Ovary (tissue), 7 donors: ENCODE measurements at regions not wholly inside any gene's neighbourhood (a gene's known extent, or its start where the extent isn't known, plus 50 kb on each side); places are given as distances from the start of the nearest gene placed in this dataset.
A peak's percentile ranks its signal among the peaks of the same experiment; 100 is the strongest.

Source experiments
- DNase-seq, 5 donors: peaks; one replicate each; pipeline ENCODE4 v3.0.0-alpha.2; 2019 to 2020
- H3K27ac ChIP-seq, 2 donors: fragments of 200-600 bp; one replicate each; pipeline versions ENCODE4 v1.5.1 to v1.8.0; 2019 to 2022
- H3K27me3 ChIP-seq: fragments of 200-600 bp; one replicate; pipeline ENCODE4 v1.8.0; 2022
- H3K36me3 ChIP-seq: fragments of 200-600 bp; sonication (generic); one replicate; pipeline ENCODE4 v1.5.1; 2019
- H3K4me1 ChIP-seq: one replicate; pipeline ENCODE4 v1.8.1; 2013; ENCODE audit warnings: mild to moderate bottlenecking, moderate library complexity; ENCODE audit not compliant: insufficient read depth
- H3K4me3 ChIP-seq: fragments of 200-600 bp; sonication (generic); one replicate; pipeline ENCODE4 v1.5.1; 2017
- H3K9me3 ChIP-seq, 2 donors: fragments of 200-600 bp in 1 of 2; sonication (generic) in 1 of 2; one replicate each; pipeline versions ENCODE4 v1.5.1 to v1.8.1; 2013 to 2019; ENCODE audit warnings: mild to moderate bottlenecking in 1 of 2, moderate library complexity in 1 of 2
- CTCF ChIP-seq, 3 donors: fragments of 450-650 bp in 2 of 3; fragments of 200-600 bp in 1 of 3; IDR thresholded peaks; one replicate each; pipeline versions ENCODE4 v1.5.1 to v1.8.0; 2016 to 2022; ENCODE audit warnings: antibody characterized with exemption in 3 of 3, mild to moderate bottlenecking in 1 of 3
- EP300 ChIP-seq: sonication (generic); formaldehyde crosslinking; IDR thresholded peaks from one replicate; pipeline ENCODE4 v1.6.1; 2017; ENCODE audit warnings: antibody characterized with exemption
- POLR2A ChIP-seq: fragments of 450-650 bp; IDR thresholded peaks from one replicate; pipeline ENCODE4 v1.6.1; 2017; ENCODE audit warnings: antibody characterized with exemption, mild to moderate bottlenecking, moderate library complexity
- WGBS, 3 donors: extraction: QIAGEN DNeasy Blood & Tissue Kit in 1 of 3; methylation state at CpG; one replicate each; pipeline versions ENCODE4 v1.1.5 to v1.1.7; 2013 to 2017; 5-methylcytosine and 5-hydroxymethylcytosine counted together
- intact Hi-C, 4 donors: fragments of 100-400 bp; cut with DNase I; formaldehyde crosslinking; loops; one replicate each; pipeline versions ENCODE4 v1.11.0 to v1.15.1; 2022 to 2023
- donor health status: DM: no; HTN: no; CAD: no; lungs with moderate emphysema.
- donor health status: DM: no; HTN: no; CAD: no.
- donor health status: Bipolar disorder and iron deficiency.
- donor health status: DM: no; HTN: no; CAD: no.
- donor health status: DM: yes; HTN: yes; CAD: no.

GRCh38 chr16:31697744-31698125, 170.0 kb downstream of the AHSP start:
- no peaks in the 10 kb centered on the region for H3K36me3 ChIP-seq
- no peak overlapping the region for H3K27ac ChIP-seq
- no peaks in the 10 kb centered on the region for H3K27me3 ChIP-seq
- 70 to 82% (median 77%) methylated on average over 4 of the region's 4 CpGs for WGBS, 3 donors
- H3K4me3 ChIP-seq = no peak overlapping the region
- no peak for DNase-seq
- no peaks in the 10 kb centered on the region for H3K4me1 ChIP-seq
- H3K9me3 ChIP-seq = no peaks in the 10 kb centered on the region
- TF ChIP-seq POLR2A (no peak), EP300 (no peak), CTCF (IDR thresholded peaks at IDR 0.05) (no peak)
- intact Hi-C loops = loop anchor here in 1 of 4 donors (10.0 kb wide), 1 partner anchor 483 kb away; the partner anchor contains the start of genes PYDC1 and TRIM72

- no peaks in the 10 kb centered on the region for H3K4me1 ChIP-seq
- no peak overlapping the region for H3K27ac ChIP-seq
- intact Hi-C loops = loop anchor here in 1 of 4 donors (10.0 kb wide), 1 partner anchor 484 kb away; the partner anchor contains the start of genes PYDC1 and TRIM72
- no peaks in the 10 kb centered on the region for H3K36me3 ChIP-seq
- no peaks in the 10 kb centered on the region for H3K9me3 ChIP-seq
- WGBS, 3 donors = 50 to 71% (median 62%) methylated on average over 2 of the region's 2 CpGs
- DNase-seq = no peak
- H3K27me3 ChIP-seq = no peaks in the 10 kb centered on the region
- H3K4me3 ChIP-seq = no peak overlapping the region
- no peak for TF ChIP-seq EP300
Measured at GRCh38 chr16:31698901-31699300, 171.2 kb downstream of the AHSP start.

- intact Hi-C loops = loop anchor here in 1 of 4 donors (10.0 kb wide), 1 partner anchor 485 kb away; the partner anchor contains the start of genes PYDC1 and TRIM72
- 60 to 68% (median 62%) methylated on average over 8 of the region's 8 CpGs for WGBS, 3 donors
- H3K36me3 ChIP-seq = no peaks in the 10 kb centered on the region
- DNase-seq = no peak
- H3K27ac ChIP-seq = no peak overlapping the region
- H3K4me1 ChIP-seq = no peaks in the 10 kb centered on the region
- H3K9me3 ChIP-seq = no peaks in the 10 kb centered on the region
- H3K4me3 ChIP-seq = no peak overlapping the region
- TF ChIP-seq EP300 = no peak
- no peak for TF ChIP-seq POLR2A
- TF ChIP-seq CTCF (IDR thresholded peaks at IDR 0.05) = no peak
- no peaks in the 10 kb centered on the region for H3K27me3 ChIP-seq
Measured at GRCh38 chr16:31699601-31700000, 171.9 kb downstream of the AHSP start.

GRCh38 chr16:31700200-31700529, 172.5 kb downstream of the AHSP start:
- no peaks in the 10 kb centered on the region for H3K9me3 ChIP-seq
- no peaks in the 10 kb centered on the region for H3K27me3 ChIP-seq
- H3K27ac ChIP-seq = no peak overlapping the region
- no peaks in the 10 kb centered on the region for H3K36me3 ChIP-seq
- WGBS, 3 donors = 9 to 12% (median 11%) methylated on average over 8 of the region's 8 CpGs
- intact Hi-C loops = loop anchor here in 1 of 4 donors (10.0 kb wide), 2 partner anchors 195 to 515 kb away; partner anchors contain the start of genes FUS and RUSF1
- DNase-seq = no peak
- H3K4me3 ChIP-seq = peak overlapping the region; percentile 78
- no peaks in the 10 kb centered on the region for H3K4me1 ChIP-seq
- TF ChIP-seq EP300 = no peak
- TF ChIP-seq CTCF (IDR thresholded peaks at IDR 0.05) = no peak
- no peak for TF ChIP-seq POLR2A

GRCh38 chr16:31700530-31701388, 172.8 kb upstream of the ZNF267 start:
- intact Hi-C loops = loop anchor here in 1 of 4 donors (10.0 kb wide), 2 partner anchors 196 to 516 kb away; partner anchors contain the start of genes FUS and RUSF1
- peak overlapping the region in 1 of 2 donors; percentile 49 for H3K27ac ChIP-seq

More at GRCh38 chr16:31700530-31701388, 172.8 kb upstream of the ZNF267 start:
- H3K36me3 ChIP-seq = no peaks in the 10 kb centered on the region
- peak overlapping the region; percentile 78 for H3K4me3 ChIP-seq
- H3K4me1 ChIP-seq = no peaks in the 10 kb centered on the region
- TF ChIP-seq CTCF (IDR thresholded peaks at IDR 0.05) (no peak), POLR2A (no peak), EP300 (no peak)
- H3K9me3 ChIP-seq = no peaks in the 10 kb centered on the region
- H3K27me3 ChIP-seq = no peaks in the 10 kb centered on the region
- 1% methylated on average over 54 to 56 of the region's 56 CpGs for WGBS, 3 donors
- DNase-seq = peak; percentile 79 to 88 (median 84)
